ENCODE measurements at regions not wholly inside any gene's neighbourhood (a gene's known extent, or its start where the extent isn't known, plus 50 kb on each side); places are given as distances from the start of the nearest gene placed in this dataset.
"Not testable (repeated sequence)": the region's sequence is repeated elsewhere in the genome, so short reads cannot be mapped to it uniquely, and the experiment has no call there.

DNA sequence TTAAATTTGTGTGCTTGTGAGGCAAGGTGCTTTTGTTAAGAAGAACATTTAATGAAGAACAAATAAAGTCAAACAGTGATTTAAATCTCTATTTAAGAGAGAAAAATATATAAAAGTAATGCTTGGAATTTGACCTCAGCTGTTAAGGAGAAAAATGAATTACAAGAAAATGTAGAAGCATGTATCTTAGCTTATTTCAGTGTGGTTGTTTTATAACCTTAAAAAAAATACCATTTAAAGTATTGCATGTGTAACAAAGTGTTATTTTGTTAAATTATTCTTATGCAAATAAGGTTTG lies 537.0 kb upstream of the SPRY2 start:
- intact Hi-C loops (cut with DNase I) = no loop called here
- DNase-seq (ENCODE audit: low spot score) = no peak
- no peaks in the 10 kb centered on the region for H3K9me3 ChIP-seq
- H3K27me3 ChIP-seq (replicated peaks; ENCODE audit: insufficient read depth) = no peaks in the 10 kb centered on the region
- no peaks in the 10 kb centered on the region for H3K36me3 ChIP-seq
- H3K4me3 ChIP-seq = no peak overlapping the region
- no peaks in the 10 kb centered on the region for H3K4me1 ChIP-seq (replicated peaks)
- H3K27ac ChIP-seq = no peak overlapping the region
- TF ChIP-seq POLR2A (IDR thresholded peaks at IDR 0.05) (no peak), POLR2AphosphoS5 (IDR thresholded peaks at IDR 0.05) (no peak), CTCF (IDR thresholded peaks at IDR 0.05) (no peak)

DNA sequence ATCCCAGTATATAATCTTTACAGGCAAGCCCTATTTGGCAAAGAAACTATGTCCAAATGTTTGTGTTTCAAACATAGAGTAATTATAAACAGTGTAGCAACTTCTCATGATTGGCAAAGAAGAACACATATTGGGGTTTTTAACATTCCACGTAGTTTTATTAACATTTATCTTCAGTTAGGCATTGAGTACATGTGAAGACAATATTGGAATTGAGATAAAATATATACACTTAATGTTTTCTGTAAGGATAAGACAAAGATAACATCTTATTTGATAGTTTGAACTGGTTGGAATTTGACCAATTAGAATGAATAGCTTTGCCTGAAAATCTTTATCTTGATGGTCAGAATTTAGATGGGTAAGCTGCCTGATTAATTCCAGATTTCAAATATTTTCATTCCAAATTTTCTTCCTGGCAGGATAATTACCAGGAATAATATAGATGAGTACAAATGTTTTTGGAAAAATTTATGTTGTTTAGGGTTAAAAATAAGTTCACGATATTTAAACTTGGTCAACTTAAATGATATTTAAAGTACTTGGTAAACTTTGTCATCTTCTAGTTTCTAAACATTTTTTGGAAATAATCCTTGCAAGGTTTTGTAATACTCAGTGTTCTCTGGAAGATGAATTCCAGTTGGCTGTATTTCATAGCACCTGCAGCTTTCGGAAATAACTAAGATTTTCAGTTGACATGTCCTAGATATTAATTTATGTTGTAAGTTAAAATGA lies 536.5 kb upstream of the SPRY2 start:
- TF ChIP-seq POLR2A (IDR thresholded peaks at IDR 0.05) = no peak
- no peak for TF ChIP-seq CTCF (IDR thresholded peaks at IDR 0.05)
- no peak for TF ChIP-seq POLR2AphosphoS5 (IDR thresholded peaks at IDR 0.05)
- WGBS = 38% methylated on average over 3 of the region's 3 CpGs
- H3K27me3 ChIP-seq (replicated peaks; ENCODE audit: insufficient read depth) = no peaks in the 10 kb centered on the region
- intact Hi-C loops (cut with DNase I) = no loop called here
- H3K9me3 ChIP-seq = no peaks in the 10 kb centered on the region
- no peaks in the 10 kb centered on the region for H3K4me1 ChIP-seq (replicated peaks)
- H3K4me3 ChIP-seq = no peak overlapping the region
- no peaks in the 10 kb centered on the region for H3K36me3 ChIP-seq
- DNase-seq (ENCODE audit: low spot score) = no peak
- H3K27ac ChIP-seq = no peak overlapping the region

- Histone ChIP-seq H3K4me3 (no peak overlapping the region), H3K27ac (no peak overlapping the region), H3K4me1 (replicated peaks) (no peaks in the 10 kb centered on the region), H3K9me3 (no peaks in the 10 kb centered on the region), H3K27me3 (replicated peaks; ENCODE audit: insufficient read depth) (no peaks in the 10 kb centered on the region), H3K36me3 (no peaks in the 10 kb centered on the region)
- TF ChIP-seq POLR2AphosphoS5 (IDR thresholded peaks at IDR 0.05) (no peak), POLR2A (IDR thresholded peaks at IDR 0.05) (no peak), CTCF (IDR thresholded peaks at IDR 0.05) (no peak)
- WGBS = 90% methylated on average over 1 of the region's 1 CpG
- intact Hi-C loops (cut with DNase I) = no loop called here
- no peak for DNase-seq (ENCODE audit: low spot score)
Observed at GRCh38 chr13:80873589-80873988, 532.7 kb upstream of the SPRY2 start.

DNA sequence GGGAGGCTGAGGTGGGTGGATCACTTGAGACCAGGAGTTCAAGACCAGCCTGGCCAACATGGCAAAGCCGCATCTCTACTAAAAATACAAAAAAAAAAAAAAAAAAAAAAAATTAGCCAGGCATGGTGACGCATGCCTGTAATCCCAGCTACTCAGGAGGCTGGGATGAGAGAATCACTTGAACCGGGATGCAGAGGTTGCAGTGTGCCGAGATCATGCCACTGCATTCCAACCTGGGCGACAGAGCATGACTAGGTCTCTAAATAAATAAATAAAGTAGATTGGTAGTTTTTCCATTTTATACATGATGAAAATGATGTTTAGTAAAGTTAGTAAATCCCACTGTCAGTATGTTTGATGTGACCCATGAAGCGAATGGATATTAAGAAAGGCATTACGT lies 531.0 kb upstream of the SPRY2 start:
- H3K9me3 ChIP-seq; H3K4me3 ChIP-seq; H3K4me1 ChIP-seq (replicated peaks); H3K36me3 ChIP-seq; DNase-seq (ENCODE audit: low spot score); H3K27ac ChIP-seq; H3K27me3 ChIP-seq (replicated peaks; ENCODE audit: insufficient read depth); intact Hi-C loops (cut with DNase I): not testable (repeated sequence)
- WGBS = 93% methylated on average over 7 of the region's 7 CpGs

- WGBS = 52% methylated on average over 4 of the region's 4 CpGs
- Histone ChIP-seq H3K4me3 (no peak overlapping the region), H3K27ac (no peak overlapping the region), H3K36me3 (no peaks in the 10 kb centered on the region), H3K9me3 (no peaks in the 10 kb centered on the region), H3K27me3 (replicated peaks; ENCODE audit: insufficient read depth) (no peaks in the 10 kb centered on the region), H3K4me1 (replicated peaks) (no peaks in the 10 kb centered on the region)
- TF ChIP-seq CTCF (IDR thresholded peaks at IDR 0.05) (no peak), POLR2AphosphoS5 (IDR thresholded peaks at IDR 0.05) (no peak), POLR2A (IDR thresholded peaks at IDR 0.05) (no peak)
- DNase-seq (ENCODE audit: low spot score) = no peak
- intact Hi-C loops (cut with DNase I) = no loop called here
Observed at GRCh38 chr13:80871481-80871880, 530.6 kb upstream of the SPRY2 start.
